ENCODE measurements at regions not wholly inside any gene's neighbourhood (a gene's known extent, or its start where the extent isn't known, plus 50 kb on each side); places are given as distances from the start of the nearest gene placed in this dataset.

- no peak for TF ChIP-seq CTCF (IDR thresholded peaks at IDR 0.05)
- TF ChIP-seq POLR2AphosphoS5 (IDR thresholded peaks at IDR 0.05; ENCODE audit: low read depth, low read length), result no peak
- TF ChIP-seq RAD21 (IDR thresholded peaks at IDR 0.05; ENCODE audit: low read length), result no peak
- no peak for TF ChIP-seq EP300 (IDR thresholded peaks at IDR 0.05; ENCODE audit: borderline replicate concordance in 1 of 2, low read depth in 1 of 2, low read length in 1 of 2)
- TF ChIP-seq PBX3 (IDR thresholded peaks at IDR 0.05), result no peak
- TF ChIP-seq FOXJ3 (CRISPR knock-in tag; IDR thresholded peaks at IDR 0.05), result no peak
- TF ChIP-seq RCOR1 (IDR thresholded peaks at IDR 0.05; ENCODE audit: low read length), result no peak
- TF ChIP-seq NFIC (IDR thresholded peaks at IDR 0.05; ENCODE audit: borderline replicate concordance), result no peak
- no peak for TF ChIP-seq MEF2A (IDR thresholded peaks at IDR 0.05; ENCODE audit: borderline replicate concordance, low read depth)
- TF ChIP-seq ZBTB33 (IDR thresholded peaks at IDR 0.05; ENCODE audit: borderline replicate concordance, low read depth), result no peak
- TF ChIP-seq JUND (IDR thresholded peaks at IDR 0.05), result no peak
- no peak for TF ChIP-seq NRF1 (IDR thresholded peaks at IDR 0.05; ENCODE audit: low read depth, low read length)
- TF ChIP-seq IRF3 (IDR thresholded peaks at IDR 0.05; ENCODE audit: low read depth, low read length), result no peak
These were observed 695.7 kb upstream of the POU3F3 start for GRCh38 chr2:104158191-104158590.
